Ureter (tissue), 1 donor: ENCODE measurements at regions not wholly inside any gene's neighbourhood (a gene's known extent, or its start where the extent isn't known, plus 50 kb on each side); places are given as distances from the start of the nearest gene placed in this dataset.

Experiments
- DNase-seq: peaks from one replicate; pipeline ENCODE4 v3.0.0-alpha.2; 2020; ENCODE audit warnings: low spot score
- donor health status: DM: yes; HTN: yes; CAD: no.

DNA sequence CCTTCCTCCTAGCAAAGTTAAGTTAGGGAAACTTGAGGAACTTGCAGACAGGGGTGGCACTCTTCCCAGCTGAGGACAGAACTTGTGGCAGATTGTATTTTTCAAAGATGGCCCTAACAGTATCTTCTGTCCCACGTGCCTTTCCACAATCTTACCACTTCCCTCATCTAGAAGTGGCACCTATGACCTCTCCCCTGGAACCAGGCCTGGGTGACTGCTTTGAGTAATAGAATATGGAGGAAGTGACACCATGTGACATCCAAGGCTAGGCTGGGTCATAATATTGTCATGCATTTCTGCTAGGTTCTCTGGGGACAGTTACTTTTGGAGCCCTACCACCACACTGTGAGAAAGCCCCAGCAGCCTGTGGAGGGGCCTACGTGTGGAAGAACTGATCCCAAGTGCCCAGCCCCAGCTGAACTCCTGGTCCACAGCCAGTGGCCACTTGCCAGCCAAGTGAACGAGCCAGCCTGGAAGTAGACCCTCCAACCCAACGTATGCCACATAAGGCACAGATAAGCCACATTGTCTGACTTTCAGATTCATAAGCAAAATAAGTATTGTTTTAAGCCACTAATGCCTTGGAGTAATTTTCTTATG is 193.7 kb downstream of the PTPN20 start:
- DNase-seq = no peak

DNA sequence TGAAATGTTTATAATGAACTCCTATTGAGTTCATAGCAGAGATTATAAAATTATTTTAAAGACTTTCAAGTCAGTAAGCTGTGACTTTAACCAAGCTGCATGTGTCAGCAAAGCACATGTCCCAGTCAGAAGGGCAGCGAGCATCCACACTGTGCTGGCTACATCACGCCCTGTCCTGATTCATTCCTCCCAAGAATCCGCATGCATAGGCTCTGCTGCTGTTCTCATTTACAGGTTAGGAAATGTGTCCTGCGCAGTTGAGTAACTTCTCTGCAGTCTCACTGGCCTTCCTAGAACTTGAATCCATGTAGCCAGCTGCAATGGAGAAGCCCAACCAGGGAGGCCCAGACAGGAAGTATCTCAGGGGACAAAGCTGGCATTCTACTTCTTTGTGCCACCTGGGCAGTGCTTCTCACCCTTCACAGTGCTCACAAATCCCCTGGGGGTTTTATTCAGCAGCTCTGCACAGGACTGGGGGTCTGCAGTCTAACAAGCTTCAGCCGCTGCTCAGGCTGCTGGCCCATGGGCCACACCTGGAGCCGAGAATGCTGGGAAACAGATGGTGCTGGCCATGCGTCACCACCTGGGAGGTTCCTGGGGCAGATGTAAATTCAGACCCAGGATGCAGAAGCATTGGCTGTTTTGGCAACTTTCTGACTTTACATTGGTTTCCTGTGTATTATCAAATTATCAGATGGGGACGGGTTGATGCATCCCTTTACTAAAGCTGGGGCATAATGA is 192.8 kb upstream of the GDF10 start:
- no peak for DNase-seq

DNA sequence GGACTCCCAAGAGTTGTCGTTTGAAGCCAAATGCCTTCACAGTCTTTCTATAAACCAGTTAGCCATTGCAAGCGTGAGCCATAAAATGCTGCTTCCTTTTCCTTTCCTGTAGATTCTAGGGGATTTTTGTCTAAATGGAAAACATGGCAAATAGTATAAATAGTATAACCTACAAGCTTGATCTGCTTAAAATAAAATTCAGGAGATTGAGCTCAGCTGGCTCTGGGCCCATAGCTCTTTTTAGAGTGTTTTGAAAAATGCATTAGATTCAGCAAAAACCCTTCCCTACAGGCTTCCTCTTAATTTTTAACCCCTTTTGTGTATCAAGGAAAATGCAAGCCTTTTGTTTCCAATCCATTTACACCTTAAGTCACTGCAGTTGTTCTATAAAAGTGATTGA is 190.1 kb upstream of the GDF10 start:
- no peak for DNase-seq

DNA sequence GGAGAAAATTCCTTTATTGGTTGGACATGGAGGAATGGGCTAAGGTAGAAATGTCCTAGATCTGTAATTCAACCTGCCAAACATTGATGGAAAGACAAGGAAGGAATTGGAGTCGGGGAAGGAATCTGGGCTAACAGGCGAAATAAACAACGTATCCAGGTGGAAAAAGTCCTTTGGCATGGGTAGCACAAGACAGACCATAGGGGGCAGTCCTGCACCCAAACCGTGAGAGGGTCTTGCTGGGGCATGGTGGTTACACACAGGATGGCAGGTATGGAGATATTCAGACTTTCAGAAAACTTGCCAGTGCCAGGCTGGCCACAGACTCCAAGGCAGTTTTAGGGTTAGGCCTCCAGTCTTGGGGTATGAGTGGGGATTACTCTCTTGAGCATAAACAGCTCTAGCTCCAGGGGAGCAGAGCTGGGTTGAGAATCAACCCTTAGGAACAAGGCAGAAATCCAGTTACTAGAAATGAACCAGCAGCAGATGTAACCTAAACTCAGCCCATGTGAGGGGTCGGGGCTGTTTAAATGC is 188.6 kb upstream of the GDF10 start:
- DNase-seq = no peak

DNA sequence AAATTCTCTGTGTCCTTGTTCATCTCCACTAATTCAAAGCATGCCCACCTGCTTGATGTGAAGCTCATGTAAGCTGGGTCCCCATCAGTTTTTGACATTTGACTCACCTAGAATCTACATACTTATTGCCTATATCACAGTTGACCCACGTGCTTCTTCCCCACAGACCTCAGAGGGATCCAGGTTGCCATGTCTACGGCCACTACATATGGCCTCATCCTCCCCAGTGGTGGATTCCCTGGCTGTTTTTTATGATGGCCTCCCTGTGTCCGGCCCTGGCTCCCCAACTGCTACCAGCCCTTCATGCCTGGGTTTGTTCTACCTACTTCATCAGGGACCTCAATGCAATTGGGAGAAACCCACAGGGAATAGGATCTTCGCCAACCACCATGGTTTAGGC is 187.4 kb upstream of the GDF10 start:
- no peak for DNase-seq

DNA sequence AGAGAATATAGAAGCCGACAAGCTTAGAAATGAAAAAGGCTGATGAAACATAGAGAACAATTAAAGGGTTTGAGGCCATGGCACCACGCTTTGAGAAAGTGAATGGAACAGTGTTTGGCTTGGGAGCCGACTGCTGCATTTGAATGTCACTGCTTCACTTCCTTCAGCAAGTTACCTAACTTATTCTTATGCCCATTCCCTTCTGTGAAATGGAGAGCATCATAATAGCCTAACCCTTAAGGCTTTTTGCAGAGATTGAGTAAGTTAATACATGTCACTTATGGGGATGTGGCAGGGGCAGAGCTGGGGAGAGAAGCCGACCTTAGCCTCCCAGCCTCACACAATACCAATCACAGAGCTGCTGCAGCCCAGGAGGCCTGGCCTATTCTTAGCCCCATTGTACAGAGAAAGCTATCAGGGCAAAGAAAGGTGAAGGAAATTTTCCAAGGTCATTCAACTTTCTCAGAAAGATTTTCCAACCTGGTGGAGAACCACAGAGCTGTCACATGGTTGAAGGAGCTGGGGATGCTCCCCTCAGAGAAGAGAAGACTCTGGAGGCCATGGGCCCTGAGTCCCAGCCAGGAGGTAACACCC is 186.0 kb upstream of the GDF10 start:
- DNase-seq = no peak

DNA sequence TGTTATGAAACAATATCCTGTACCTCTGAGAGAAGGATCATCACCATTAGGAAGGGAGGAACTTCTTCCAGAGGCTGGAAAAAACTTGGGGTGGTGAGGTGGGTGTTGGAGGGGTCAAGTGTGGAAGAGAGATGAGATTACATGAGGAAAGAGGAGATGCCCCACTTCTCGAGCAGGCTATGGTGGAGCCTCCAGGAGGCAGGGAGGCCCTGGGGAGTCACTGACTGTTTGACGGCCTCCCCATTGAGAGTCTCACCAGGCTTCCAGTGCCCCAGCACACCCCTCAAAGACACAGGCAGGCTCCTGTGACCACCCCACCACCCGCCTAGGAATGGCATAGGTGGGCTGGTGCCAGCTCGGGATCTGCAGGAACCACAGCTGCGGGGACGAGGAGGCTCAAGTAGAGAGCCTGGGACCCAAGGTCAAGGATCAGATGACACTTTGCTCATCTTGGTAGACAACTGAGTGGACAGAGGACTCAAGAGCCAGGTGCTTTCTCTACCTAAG is 185.3 kb upstream of the GDF10 start:
- DNase-seq = no peak

DNA sequence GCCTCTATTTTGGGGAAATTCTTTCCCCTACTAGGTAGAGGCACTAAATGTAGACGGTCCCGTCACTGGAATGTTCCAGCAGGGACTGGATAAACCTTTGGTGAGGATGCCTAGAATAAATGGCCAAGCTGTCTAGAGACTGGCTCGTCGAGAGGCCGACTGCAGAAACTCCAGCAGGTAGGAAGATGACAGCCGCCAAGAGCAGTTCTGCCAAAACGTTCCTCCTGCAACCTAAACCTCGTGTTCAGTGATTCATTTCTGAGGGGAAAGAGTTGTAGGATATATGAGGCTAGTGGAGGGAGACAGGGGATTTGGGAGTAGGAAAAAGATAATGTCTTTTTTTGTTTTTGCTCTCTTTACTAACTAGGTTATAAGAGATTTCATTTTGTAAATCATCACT is 184.7 kb upstream of the GDF10 start:
- DNase-seq = no peak

DNA sequence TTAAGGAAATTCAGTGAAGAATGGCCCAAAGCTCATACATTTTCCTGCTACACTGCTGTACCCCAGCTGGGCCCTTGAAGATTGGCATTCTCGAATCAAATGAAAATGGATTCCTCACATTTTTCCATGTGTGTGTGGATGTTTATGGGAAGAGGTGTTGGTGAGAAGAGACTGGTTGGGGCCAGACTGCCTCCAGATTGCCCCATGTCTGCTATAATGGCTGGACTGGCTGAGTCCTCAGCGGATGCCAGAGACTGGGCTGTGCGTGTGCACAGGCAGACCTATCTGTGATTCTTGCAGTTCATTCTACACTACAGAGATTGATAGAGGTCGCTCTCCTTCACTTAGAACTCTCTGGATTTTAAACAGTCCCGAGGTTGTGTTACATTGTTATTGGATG is 183.6 kb upstream of the GDF10 start:
- DNase-seq = no peak

DNA sequence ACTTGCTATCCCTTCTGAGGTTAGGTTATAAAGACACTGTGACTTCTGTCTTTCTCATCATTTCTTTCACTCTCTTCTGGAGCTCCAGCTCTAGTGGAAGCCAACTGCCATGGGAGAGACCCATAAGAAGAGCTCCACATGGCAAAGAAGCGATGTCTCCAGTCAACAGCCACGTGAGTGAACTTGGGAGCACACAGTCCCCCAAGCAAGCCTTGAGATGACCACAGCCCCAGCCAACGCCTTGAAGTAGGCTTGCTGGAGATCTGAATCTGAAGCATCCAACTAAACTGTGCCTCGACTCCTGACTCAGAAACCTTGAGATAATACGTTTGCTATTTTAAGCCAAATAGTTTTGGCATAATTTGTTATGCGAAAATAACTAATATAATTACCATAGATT is 181.7 kb upstream of the GDF10 start:
- no peak for DNase-seq

DNA sequence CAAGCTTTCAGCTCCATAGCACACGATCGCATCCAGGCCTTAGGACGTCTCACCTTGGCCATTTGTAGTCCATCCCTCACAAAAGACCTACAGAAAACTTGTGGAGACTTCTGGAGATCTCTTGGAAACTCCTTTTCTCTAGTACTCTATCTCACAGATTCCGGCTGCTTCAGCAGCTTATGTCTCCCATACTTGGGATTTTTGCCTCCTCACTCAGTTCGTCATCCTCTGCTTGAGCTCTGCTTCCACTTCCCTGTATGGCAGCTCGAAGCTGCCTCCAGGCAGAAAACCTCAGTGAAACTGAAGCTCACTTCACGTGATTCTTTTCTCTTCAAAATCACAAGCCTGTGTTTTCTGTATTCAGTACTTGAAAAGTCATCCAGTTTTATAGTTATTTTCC is 178.7 kb upstream of the GDF10 start:
- DNase-seq = no peak

DNA sequence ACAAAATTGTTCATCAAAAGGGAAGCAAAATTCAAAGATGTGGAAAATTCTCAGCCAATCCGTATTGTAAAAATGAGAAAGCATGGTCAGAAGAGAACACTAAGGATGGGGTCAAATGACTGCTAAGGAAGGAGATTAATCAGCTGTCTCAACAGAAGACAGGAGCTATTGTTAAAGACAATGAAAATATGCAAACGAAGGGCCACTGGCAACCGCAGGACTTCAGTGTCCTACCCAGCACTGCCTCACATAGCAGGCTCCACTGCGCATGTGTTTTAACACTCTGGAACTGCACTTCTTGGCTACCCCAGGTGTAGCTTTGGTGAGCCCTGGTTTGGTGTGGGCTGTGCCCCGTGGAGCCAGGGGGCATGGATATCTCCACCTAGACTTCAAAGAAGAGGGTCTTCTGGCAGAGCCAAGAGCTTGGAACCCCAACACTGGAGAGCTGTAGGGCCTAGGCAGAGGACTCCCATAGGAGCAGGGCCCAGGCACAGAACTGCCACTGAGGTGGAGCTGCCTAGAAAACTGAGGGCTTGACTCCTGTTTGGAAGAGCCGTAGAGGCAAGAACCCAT is 176.2 kb upstream of the GDF10 start:
- DNase-seq = no peak

DNA sequence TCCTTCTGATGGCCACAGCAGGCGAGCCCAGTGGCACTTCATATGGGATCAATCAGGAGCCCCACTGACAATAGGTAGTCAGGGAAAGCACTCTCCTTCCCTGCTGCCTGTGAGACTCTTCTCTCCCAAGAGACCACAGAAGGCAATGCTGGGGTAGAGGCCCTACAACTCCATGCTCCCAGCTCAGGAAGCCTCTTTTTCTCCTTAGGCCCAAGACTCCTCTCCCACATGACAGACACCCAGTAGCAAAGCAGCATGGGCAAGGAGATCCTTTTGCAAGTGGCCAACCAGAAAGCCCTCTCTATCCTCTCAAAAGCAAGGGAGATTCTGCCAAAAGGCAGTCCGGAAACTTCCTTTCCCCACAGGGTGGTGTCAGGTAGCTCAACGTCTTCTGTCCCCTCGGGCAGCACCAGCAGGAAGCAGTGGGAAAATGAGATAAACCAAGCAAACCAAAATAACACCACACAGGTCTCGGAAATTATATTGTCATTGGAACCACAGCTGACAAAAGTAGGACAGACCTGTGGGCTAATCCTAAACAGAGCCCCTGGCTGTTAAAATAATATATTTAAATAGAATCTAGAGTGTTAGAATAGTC is 172.7 kb upstream of the GDF10 start:
- no peak for DNase-seq

DNA sequence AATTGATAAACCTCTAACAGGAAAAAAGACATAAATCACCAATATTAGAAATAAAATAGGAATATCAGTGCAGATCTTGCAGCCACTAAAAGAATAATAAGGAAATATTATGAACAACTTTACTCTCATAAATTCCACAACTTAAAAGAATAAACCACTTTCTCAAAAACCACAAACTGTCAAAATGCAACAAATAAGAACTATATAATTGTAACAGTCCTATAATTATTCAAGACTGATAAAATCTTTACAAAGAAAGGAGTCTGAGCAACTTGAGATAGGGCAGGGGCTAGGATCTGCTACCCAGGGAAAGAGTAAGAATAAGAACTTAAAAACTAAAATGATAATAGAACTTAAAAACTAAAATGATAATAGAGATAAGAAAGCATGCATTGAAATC is 169.5 kb upstream of the GDF10 start:
- no peak for DNase-seq

DNA sequence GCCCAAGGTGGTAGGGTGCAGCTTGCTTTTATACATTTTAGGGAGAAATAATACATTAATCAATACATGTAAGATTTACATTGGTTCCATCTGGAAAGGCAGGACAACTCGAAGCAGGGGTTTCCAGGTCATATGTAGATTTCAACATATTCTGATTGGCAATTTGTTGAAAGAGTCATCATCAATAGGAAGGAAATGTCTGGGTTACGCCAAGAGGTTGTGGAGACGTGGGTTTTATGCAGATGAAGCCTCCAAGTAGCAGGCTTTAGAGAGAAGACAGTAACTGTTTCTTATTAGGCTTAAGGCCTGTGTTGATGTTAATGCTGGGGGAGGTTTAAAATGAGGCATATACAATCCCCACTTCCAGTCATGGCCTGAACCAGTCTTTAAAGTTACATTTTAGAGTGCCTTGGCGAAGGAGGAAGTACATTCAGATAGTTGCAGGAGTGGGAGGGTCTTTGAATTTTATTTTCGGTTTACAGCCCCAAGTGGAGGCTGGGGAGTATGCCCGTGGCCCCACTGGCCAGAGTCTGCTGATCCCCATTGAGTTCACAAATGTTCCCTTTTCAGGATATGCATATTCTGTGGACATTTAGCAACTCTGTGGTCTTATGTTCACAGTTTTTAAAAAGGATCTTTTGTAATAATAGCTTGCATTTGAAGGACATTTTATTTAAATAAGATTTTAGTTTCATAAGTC is 166.0 kb upstream of the GDF10 start:
- DNase-seq = no peak

DNA sequence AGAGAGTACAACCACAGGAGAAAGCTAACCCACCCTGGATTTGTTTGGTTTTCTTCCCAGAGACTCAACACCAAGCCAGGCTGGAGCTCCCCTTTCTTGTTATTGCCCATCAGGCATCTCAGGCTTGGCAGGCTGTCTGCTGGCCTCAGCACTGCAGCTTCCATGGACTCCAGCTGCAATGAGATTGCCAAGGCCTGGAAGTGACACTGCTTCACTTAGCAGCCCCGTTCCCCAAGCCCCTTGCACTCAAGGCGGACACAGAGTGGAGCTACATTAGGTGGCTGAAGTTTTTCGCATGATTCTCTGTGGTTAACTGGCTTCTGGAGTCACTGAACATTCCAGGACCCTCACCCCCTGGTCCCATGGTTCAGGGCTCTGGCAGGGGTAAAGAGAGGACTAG is 163.1 kb upstream of the GDF10 start:
- no peak for DNase-seq

DNA sequence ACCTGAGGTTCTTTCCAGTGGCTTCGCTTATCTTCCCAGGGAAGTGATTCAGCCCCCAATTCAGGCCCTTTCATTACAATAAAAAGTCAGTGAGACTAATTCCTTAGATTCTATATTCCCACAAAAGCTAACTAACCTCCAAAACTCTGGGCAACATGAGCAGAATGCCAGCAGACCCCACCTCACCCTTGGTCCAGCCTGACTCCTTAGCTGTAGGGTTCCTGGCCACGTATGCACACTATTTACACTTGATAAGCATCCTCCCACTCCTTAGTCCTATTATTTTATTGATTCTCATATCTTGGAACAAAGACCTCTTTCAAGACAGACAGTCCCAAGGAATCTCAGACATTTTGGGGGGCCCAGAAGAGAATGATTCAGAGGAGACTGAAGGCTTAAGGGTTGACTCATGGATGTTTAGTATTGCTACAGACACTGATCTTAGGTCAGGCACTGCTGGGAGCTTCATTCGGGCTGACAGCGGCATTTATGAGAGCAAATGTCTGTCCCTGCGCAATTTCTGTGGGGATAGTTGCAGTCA is 162.6 kb upstream of the GDF10 start:
- DNase-seq = no peak

DNA sequence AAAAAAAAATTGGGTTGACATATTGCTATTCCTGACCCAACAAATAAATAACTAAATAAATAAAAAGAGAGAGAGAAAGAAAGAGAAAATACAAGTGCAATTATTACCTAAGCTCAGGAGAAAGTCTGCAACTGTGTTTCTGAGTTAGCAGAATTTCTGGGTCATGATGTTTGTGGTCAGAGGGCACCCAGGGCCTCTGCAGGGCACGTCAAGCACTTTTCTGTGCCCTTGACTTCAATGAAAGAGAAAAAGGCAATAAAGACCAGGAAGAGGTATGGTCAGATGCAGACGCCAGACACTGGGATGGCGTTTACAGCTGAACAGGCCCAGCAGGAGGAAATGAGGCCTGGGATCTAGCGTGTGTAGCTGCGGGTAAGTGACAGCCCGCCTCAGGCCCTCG is 160.9 kb upstream of the GDF10 start:
- DNase-seq = no peak

DNA sequence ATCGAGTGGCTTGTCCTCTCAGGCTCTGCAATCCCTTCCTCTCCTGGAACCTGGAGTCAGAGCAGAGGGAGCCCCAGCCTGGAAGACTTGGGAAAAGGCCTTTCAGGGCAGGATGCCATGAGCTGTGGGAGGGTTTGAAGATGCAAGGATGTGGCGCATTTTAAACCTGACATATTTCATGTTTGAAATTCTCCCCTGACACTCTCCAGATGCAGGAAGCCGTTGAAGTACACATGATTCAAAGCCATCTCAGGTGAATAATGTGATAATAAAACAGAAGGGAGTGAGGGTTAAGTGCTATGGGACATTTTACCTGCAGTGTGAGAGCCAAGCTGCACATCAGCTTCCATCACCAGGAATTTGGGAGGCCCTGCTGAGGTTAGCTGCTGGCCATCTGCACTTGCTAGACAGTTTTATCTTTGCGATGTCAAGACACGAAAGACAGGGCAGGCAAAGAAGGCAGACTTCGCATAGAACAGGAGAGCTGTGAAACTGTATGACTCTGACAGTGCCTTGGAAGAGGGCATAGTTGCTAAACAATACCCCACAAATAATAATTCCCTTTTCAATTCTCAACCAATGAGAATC is 159.1 kb upstream of the GDF10 start:
- no peak for DNase-seq

DNA sequence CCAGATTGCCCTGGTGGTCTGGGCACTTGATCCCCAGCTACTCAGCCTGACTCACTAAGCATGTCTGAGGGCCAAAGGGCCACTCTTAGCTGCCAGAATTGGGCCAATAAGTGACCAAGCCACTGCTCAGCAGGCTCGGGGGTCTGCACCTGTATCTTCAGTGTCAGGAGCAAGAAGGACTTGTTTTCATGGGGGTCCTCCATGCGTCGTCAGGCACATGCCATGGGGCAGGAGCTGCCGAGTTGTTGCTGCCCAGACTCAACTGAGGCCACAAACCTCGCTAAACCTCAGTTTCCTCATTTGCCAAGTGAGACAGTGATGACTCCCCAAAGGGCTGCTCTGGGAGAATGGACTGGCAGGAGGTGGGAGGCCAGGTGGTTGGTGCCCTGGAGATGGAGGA is 158.6 kb upstream of the GDF10 start:
- no peak for DNase-seq

DNA sequence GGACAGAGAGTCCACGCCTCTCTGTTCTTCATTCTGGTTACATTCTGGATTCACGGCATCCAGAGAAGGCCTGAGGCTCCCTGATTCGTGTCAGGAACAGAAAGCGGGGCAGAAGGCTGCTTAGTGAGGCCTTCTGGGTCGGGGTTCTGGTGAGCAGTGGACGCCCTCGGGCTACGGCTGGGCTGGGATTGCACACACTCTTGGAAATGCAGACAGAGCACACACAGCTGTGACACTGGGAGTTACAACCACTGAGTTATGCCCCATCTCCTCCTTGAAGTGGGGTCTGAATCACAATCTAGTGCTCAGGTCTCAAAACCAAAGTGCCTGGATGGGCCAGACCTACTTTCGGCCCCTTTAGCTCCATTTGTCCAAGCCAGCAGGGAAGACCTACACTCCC is 156.9 kb upstream of the GDF10 start:
- DNase-seq = no peak
